ENCODE measurements at regions not wholly inside any gene's neighbourhood (a gene's known extent, or its start where the extent isn't known, plus 50 kb on each side); places are given as distances from the start of the nearest gene placed in this dataset.

- TF ChIP-seq TAF1 (IDR thresholded peaks at IDR 0.05; ENCODE audit: low read depth, low read length) (no peak), POLR2AphosphoS5 (IDR thresholded peaks at IDR 0.05; ENCODE audit: low read depth, low read length) (no peak)
Observed at GRCh38 chr13:58617880-58618665, 986.5 kb downstream of the PCDH17 start.

All from GM12891 (cell line).